HuH-7.5 (cell line): ENCODE measurements at regions not wholly inside any gene's neighbourhood (a gene's known extent, or its start where the extent isn't known, plus 50 kb on each side); places are given as distances from the start of the nearest gene placed in this dataset.
"Not testable (repeated sequence)": the region's sequence is repeated elsewhere in the genome, so short reads cannot be mapped to it uniquely, and the experiment has no call there.

Experiments used
- DNase-seq: peaks from one replicate; pipeline ENCODE4 v3.0.0; 2011; ENCODE audit warnings: low spot score

DNA sequence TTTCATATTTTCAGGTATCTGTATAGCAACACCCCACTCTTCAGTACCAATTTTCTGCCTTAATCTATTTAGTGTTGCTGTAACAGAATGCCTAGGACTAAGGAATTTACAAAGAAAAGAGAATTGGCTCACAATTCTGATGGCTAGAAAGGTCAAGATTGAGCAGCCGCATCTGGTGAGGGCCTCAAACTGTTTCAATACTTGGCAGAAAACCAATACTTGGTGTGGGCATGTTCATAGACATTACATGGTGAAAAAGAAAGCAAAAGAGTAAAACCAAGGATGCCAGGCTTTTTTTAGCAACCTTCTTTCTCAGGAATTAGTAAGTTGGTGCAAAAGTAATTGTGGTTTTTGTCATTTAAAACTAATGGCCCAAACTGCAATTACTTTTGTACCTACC is 1041.1 kb upstream of the CDH6 start:
- no peak for DNase-seq

DNA sequence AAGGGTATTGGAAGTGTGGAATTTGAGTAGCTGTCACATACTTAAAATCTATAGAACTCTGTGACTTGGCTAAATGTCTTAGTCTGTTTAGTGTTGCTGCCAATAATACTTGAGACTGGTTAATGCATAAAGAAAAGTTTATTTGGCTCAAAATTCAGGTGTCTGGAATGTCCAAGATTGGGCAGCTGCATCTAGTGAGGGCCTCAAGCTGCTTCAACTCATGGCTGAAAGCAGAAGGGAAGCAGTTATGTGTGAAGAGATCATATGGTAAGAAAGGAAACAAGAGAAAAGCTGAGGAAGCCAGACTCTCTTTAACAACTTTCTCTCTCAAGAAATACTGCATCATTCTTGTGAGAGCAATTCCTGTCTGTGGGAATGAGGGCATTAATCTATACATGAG is 1043.3 kb upstream of the CDH6 start:
- no peak for DNase-seq

DNA sequence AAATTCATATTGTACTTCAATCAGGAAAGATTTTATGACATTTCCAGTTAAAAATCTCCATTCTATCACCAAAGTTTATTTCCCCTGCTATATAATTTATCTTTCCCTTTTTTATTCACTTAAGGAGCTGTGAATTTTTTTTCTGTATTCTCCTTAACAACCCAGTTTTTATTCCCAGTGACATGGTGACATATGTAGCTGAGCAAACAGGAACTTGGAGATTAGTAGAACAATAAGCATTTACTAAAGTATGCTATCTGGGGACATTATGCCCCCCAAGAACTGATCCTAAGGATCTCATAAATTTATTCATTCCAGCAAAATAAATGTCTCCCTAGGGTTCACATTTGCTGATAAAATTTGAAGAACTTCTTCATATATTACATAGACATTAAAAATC is 1044.0 kb upstream of the CDH6 start:
- no peak for DNase-seq

DNA sequence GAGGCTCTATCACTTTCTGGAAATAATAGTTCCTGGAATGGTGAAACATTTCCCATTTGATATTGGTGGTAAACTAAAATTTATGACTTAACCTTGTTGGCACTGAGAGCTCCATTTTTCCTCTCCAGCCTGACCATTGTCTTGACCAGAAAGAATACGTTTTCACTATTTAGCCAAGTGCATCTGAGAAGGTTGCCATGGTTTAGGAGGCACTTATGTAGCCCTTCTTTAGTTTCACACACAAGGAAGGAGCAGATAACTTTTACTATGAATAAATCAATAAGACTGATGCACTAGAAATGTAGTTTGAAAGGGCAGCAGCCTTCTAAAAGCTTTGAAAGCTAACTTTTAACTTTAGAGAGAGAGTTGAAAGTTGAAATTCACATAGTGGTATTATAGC is 1045.5 kb upstream of the CDH6 start:
- no peak for DNase-seq

DNA sequence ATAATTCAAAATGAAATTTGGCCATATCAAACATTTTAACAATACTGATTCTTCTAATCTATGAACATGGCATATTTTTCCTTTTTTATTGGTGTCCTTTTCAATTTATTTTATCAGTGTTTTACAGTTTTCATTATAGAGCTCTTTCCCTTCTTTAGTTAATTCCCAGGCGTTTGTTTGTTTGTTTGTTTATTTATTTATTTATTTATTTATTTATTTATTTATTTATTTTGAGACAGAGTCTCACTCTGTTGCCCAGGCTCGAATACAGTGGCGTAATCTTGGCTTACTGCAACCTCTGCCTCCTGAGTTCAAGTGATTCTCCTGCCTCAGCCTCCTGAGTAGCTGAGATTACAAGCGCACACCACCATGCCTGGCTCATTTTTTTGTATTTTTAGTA is 1049.4 kb upstream of the CDH6 start:
- DNase-seq = not testable (repeated sequence)

DNA sequence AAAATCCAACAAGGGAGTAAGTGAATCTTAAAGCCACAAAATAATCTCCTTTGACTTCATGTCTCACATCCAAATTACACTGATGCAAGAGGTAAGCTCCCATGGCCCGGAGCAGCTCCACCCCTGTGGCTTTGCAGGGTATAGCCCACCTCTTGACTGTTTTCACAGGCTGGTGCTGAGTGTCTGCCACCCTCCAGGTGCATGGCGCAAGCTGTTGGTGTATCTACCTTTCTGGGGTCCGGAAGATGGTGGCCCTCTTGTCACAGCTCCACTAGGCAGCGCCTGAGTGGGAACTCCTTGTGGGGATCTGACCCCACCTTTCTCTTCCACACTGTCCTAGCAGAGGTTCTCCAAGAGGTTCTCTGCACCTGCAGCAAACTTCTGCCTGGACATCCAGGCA is 1051.1 kb upstream of the CDH6 start:
- no peak for DNase-seq

DNA sequence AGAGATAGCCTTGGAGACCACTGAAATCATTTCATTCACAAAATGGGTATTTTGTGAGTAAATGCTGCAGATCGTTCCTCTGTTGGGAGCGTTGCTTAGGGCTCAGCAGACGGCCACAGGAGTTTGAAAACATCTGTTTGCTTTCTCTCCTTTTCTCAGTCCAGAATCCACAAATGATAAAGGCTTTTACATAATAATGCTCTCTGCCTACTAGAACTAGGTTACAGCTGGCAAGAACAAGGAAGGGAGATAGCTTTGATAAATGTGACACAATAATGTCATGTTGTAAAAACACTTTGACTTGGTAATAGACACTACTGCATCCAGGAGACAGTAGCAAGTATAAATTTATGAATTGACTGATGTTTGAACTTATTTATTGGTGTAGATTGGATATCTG is 1072.4 kb upstream of the CDH6 start:
- DNase-seq = no peak

DNA sequence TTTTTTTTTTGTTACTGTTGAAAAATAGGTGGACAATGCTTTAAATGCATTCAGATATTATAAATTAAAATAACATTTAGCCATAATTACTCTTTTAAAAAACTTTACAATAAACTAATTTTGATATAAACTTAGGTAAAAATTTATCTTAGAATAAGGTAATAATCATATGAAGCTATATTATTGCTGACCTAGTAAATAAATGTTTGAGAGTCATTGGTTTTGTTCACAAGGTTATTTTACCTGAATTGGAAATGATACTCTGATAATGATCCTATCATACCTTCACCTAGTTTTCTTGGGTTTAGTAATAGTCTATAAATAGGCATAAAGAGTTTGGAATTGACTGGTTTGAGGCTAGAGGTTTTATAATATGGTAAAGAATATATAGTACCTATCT is 1076.4 kb upstream of the CDH6 start:
- no peak for DNase-seq

DNA sequence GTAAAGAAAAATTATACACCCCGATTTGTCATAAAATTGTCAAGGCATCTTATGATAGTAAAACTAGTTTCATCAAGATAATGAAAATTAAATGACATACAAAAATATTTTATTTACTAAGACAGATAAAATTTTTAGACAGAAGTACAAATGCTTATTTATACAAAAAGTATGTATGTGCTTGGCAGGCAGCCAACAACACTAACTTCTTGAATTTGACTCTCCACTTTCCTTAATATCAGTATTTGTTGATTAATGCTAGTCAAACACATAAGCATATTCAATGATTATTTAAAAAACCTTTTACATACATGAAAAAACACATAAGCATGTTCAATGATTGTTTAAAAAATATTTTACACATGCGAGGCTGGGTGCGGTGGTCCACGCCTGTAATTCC is 1079.9 kb upstream of the CDH6 start:
- no peak for DNase-seq

DNA sequence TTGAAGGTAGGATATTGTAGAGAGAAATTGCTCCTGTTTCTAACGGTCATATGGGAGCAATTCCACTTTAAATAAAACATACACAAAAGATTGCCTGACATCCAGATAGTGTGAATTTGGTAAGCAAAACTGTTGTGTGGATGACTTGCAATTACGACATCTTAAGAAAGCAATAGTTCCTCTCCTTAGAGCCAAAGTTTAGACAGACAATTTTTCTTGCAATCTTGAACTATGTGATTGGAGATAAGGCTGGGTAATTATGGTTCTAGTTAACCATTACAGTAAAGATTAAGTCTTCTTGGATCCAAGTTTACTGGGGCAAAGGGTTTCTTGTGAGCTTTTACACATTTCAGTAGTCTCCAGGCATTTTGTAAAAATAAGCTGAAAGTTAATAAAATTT is 1080.6 kb upstream of the CDH6 start:
- DNase-seq = no peak

DNA sequence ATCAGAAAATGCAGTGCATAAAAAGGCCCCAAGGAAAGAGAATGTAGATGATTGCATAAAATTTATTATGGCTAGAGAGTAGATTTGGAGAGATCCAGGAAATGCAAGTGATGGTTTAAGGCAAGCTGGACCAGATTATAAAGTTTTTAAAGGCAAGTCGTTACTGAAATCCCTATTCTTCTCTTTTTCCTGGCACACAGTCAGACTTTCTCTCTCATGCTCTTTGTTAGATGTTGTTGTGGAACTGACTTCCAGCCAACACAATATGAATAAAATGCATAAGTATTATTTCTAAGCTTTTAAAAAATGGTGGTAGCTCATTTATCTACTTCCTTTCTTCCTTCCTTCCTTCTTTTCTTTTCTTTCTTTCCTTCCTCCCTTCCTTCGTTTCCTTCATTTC is 1085.4 kb upstream of the CDH6 start:
- DNase-seq = no peak

DNA sequence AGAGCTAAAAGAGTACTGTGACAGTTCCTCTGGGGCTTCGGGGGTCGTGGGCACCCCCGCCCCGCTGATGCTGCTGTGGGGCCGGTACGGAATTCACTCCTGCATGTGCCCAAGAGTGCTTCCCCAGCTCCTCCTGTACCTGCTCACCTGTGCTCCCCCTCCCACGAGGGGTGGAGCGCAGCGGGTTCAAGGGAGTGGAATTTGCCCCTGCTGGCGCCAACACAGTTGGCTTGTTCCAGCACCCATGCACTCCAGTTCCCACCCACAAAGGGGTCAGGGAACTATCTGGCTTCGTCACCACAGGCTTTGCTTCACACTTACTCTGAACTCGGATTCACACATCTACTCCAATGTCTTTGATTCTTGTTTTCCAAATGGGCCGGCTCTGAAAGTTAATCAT is 1086.9 kb upstream of the CDH6 start:
- no peak for DNase-seq

DNA sequence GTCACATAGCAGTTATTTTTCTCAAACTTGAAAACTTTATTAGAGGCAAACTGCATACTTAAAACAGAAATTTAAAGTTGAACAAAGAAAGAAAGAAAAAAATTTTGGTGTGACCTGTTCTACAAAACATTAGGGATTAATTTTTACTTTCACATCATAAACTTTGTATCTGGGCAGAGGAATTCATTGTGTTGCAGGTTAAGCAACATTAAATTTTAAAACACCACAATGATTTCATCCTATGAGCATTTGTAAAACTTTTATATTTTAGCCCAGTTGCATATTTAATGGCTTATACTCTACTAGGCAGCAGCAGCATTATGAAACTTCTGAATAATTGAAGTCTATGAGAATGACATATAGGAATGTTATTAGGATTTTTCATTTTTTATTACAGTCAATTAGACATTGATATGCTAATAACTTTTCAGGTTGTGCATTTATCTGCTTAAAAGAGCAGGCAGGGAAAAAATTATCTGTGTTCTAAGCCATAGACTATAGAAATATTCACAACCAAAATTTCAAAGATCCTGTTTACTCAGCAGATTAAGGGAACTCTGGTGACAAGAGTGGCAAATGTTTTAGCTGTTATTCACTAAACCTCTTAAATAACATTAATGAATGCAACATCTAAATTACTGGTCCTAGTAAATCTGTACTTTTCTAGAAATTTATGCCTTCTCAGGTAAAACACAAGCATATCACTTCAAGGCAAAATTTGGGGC is 1088.5 kb upstream of the CDH6 start:
- DNase-seq = no peak

DNA sequence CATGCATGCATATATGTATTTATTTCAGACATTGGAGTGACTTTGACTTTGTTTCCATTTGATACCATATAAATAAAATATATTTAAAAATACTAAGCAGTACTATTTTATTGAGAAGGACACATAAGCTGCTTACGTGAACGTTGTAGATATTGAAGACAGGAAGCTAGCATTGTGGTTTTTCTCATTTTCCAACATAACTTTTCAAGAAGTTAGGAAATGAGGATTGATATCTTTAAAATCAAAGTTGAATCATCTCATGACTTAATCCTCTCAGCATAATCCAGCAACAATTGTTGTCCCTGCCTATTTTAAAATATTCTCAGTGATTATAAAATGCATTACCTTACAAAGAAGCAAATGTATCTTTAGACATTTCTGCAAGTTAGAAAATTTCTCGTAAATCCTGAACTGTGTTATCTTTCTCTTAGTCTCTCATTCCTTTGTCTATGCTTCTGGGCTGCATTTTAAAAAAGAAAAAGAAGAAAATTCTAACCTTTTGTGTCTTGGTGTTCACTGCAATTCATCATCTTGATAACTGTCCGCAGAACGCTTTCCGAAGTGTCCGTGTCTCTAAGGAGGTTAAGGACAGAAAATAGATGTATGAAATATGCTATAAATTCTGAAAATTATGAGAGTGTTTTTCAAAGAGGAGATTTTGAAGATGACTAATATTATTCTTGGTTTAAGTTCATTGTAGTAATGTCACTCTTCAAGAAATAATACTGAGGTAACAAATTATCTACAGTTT is 1089.9 kb upstream of the CDH6 start:
- no peak for DNase-seq

DNA sequence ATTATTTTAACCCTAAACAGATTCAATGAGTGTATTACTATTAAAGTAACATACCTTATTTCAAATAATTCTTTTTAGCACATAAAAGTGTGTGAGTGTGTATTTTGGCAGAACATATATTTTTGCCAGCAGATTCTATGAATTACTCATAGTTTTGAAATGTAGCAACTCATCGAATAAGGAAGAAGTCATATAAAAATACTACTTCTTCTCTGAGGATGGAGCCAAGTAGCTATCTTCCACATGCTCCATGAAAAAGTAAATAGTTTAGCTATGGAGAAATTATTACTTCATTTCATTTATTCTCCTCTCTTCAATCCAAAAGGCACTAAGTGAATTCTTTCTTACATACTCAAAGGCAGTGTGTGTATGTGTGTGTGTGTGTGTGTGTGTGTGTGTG is 1090.4 kb upstream of the CDH6 start:
- no peak for DNase-seq

DNA sequence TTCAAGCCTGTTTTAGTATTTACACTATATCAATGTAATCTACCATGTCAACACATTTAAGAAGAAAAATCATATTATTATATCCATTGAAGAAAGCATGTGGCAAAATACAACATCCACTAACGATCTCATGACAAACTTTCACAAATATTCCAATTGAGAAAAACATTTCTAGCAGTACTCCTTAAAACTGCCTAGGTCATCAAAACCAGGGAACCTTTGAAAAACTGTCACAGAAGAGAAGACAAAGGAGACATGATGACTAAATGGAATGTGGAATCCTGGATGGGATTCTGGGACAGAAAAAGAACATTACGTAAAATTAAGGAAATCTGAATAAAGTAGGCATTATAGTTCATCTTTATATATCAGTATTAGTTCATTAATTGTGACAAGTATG is 1091.3 kb upstream of the CDH6 start:
- DNase-seq = no peak

DNA sequence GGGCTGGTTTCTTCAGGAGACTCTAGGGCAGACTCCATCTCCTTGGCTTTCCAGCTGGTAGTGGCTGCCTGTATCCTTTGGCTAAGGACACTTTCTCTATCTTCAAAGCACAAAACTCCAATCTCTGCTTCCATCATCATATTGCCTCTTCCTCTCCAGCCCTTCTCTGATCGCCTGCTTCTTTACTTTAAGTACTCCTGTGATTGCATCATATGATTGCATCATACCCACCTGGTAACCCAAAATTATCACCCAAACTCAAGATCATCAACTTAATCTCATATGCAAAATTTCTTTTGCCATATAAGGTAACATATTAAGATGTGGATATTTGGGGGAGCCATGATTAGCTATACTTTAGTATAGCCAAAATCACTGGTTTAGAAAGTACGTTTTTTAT is 1092.6 kb upstream of the CDH6 start:
- DNase-seq = no peak

DNA sequence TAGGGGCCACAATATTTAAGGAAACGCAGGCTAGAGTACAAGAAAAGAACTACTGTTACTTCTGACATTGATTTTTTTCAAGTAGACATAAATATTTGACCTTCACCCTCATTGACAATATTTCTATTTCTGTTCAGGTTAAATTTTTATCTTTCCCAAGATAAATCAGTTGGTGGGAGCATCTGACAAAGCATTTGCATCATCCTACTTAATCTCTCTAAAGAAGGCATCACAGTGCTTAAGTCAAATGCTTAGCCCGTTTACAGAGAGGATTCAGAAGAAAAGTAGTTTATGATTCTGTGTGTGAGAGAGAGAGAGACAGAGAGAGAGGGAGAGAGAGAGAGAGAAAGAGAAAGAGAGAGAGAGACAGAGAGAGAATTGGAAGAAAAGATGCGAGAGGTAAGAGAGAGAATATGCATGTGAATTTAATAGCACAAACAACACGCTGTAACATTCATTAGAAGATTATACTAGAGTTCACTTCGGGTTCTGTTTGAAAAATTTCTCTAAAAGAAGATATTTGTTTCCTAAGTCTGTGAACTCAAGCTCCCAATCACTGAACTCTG is 1093.3 kb upstream of the CDH6 start:
- DNase-seq = no peak

DNA sequence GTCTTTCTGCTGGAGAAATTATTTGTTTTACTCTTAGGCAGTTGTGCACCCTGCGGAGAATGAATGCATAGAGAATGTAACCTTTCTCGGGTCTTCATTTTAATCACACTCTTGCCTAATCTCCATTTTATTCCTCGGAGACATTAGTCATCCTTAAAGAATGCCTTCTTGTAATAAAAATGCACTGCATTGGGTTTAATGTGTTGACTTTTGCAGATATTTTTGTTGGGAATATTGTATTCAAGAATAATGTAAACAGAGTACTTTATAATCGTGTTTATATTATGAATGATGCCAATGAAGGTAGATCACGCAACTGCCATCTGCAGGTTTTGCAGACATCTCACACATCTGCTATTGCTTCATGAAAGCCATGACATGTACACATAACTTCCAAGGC is 1093.9 kb upstream of the CDH6 start:
- DNase-seq = no peak

DNA sequence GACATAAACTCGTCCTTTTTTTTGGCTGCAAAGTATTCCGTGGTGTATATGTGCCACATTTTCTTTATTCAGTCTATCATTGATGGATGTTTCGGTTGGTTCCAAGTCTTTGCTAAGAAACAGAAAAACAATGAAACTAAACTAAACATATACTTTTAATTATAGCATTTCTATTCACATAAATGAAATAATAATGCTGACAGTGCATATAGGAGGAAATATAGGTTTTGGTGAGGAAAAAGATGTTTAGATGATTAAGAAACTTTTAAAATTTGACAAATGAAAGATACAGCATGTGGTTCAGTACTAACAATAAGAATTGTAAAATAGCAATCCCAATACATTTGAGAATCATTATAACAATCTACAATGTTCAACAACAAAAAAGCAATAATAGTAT is 1094.5 kb upstream of the CDH6 start:
- no peak for DNase-seq

DNA sequence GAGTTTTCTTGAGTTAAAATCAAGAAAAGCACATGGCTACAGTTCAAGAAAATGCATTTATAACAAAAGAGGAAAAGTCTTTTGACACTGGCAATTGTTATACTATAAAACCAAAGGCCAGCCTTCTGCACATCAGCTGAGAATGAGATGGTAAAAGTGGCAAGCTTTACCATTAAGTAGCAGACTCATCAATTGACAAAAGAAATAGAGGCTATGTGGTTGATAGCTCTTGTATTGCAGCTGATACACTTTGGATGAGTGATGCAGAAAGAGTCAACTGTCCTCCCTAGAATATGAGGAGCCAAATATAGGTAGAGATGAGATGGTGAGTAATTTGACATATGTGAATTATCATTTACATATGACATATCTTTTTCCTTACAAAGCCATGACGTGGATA is 1100.9 kb upstream of the CDH6 start:
- no peak for DNase-seq

DNA sequence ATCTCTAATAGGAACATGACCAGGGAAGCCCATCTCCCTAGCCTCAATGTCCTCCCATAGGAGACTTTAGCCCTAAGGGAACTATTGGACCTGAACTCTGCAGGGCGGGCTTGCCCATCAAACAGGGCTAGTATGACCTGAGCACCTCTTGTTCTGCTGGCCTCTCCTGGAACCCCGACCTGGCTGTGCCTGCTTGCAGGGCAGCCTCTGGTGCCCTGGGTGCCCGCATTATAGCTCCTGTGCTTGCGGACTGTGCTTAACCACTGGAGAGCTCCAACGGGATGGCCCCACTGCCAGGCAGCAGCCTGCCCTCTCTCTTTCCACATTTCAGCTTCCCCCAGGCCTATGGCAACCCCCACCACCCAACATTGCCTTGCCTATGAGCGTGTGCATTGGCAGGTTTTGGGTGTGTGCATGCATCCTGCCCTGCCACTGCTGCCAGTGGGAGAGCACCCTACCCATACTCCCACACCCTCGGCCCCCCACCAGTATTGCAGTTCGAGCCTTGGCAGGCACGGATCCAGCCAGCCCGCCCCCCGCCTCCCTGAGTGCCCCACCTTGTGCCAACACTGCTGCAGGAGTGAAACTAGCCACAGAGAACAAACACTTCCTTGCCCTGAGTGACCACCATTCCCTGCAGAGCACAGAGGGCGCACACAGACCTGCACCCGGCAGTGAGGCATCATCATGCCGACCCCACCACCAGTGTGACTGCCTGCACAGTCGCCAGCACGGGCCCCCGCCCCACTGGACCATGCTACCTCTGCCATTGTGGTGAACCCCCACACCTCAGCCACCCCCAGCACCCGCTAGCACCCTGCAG is 1123.8 kb upstream of the CDH6 start:
- no peak for DNase-seq

DNA sequence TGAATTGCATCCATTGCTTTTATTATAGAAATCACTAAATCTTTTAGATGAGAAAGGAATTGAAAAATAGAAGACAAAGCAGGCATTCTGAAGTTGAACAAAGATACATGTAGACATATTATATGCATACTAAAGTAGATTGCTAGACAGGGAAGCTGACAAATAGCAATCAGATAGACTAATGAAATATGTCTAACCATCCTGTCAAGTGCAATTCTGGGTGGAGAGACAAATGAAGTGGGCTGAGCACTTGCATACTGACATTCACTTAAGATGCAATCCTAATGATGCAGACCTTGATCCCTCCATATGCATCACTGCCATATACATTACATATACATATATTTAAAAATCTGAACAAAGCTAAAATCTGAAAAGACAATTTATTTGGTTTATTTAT is 1130.0 kb upstream of the CDH6 start:
- DNase-seq = no peak
